Activated effector memory CD4-positive, alpha-beta T cell treated with Interleukin-2 at 50 U/mL for 16 hours (primary cell): ENCODE measurements at regions not wholly inside any gene's neighbourhood (a gene's known extent, or its start where the extent isn't known, plus 50 kb on each side); places are given as distances from the start of the nearest gene placed in this dataset.

Source experiments
- DNase-seq: peaks from one replicate; pipeline ENCODE4 v3.0.0-alpha.2; 2020

- no peak for DNase-seq
Measured at GRCh38 chr20:50274570-50275430, 84.2 kb downstream of the CEBPB start.

DNA sequence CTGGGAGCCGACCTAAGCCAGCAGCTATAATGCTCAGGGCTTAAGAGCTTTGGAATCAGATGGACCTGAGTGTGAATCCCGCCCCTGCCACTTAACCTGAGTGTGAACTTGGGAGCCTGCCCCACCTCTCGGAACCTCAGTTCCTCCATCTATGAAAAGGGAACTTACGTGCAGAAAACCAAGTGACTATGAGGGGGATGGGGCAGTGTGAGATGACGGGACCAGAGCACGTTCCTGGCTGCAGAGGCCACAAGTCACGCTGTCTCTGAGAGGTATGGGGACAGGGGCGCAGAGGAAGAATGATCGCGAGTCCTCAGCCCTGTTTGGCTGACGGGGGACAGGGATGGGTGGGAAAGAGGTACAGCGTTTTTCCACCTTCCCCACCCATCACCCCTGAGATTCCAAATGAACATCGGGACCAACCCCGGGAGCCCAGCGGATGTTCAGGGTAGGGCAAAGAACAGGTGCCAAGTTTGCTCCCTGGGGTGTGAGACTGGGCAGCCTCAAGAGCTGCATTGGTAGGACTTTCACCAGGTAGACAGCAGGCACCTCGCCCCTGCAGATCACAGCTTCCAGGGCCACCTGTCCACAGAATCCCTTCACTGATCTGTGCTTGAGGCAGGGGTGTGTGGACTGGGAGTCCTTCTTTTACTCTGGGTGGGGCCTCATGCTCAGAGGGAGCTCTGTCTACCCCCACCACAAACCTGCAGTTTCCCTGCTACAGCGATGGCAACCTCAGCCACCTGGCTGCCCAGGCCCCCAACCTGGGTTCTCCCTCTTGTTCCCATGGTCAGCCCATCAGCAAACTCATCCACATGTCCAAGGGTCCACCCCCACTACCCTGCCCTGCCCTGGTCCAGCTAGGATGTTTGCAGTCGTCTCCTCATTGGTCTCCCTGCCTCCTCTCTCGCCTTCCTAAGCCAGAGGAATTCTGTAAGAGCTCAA lies 85.8 kb downstream of the CEBPB start:
- no peak for DNase-seq

GRCh38 chr20:50277064-50277415 lies 86.4 kb downstream of the CEBPB start:
- DNase-seq: no peak

DNA sequence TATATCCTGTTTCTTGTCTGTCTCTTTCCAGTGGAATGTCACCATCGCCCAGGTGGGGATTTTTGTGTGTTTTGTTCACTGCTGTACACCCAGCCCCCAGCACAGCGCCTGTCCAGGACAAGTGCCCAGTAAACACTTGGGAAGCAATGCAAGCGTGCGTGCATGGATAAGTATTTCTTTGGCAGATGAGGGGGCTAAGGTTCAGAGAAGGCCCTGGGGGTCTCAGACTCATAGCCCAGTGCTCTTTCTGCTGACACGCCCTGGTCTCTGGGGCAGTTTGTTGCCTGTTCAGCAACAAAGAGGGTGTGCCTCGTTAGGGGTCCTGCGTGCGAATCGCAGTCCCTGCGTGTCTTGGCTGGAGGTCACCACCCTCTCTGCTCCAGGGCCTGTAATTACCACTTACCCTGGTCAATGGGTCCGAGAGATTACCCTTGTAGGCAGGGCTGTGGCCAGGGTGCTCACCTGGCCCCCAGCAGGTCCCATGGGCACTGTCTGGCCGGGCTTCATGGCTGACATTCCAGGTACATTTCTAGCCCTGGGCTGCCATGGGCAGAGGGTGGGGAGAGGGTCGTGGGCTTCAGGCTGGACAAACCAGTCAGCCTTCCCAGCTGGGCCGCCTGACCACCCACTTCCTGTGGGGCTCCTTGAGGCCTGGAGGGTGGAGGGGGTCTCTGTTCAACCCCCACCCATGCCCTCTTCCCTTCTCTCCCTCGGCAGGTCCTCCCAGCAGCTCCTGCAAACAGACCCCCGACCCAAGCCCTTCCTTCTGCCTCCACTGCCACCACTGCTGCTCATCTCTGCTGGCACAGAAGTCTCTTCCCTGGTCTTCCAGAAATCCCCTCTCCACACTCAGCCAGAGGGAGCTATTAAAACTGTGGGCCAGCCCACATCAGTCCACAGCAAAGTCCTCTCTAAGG lies 87.1 kb downstream of the CEBPB start:
- DNase-seq: no peak

DNA sequence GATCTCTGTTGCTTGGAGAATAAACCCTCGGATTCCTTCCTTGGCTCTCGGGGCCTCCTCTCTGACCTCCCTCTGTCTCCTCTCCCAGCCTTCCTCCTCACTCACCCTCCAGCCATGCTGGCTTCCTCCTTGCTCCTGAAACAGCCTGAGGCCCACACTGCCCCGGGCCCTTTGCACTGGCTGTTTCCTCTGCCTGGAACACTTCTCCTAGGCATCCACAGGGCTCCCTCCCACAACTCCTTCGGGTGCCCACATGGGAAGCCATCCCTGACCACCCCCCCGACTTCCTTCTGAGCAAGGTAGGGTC lies 87.7 kb downstream of the CEBPB start:
- DNase-seq: no peak

- no peak for DNase-seq
Measured at GRCh38 chr20:50278684-50279531, 88.3 kb downstream of the CEBPB start.

- DNase-seq: no peak
Measured at GRCh38 chr20:50279988-50280850, 89.6 kb downstream of the CEBPB start.

DNA sequence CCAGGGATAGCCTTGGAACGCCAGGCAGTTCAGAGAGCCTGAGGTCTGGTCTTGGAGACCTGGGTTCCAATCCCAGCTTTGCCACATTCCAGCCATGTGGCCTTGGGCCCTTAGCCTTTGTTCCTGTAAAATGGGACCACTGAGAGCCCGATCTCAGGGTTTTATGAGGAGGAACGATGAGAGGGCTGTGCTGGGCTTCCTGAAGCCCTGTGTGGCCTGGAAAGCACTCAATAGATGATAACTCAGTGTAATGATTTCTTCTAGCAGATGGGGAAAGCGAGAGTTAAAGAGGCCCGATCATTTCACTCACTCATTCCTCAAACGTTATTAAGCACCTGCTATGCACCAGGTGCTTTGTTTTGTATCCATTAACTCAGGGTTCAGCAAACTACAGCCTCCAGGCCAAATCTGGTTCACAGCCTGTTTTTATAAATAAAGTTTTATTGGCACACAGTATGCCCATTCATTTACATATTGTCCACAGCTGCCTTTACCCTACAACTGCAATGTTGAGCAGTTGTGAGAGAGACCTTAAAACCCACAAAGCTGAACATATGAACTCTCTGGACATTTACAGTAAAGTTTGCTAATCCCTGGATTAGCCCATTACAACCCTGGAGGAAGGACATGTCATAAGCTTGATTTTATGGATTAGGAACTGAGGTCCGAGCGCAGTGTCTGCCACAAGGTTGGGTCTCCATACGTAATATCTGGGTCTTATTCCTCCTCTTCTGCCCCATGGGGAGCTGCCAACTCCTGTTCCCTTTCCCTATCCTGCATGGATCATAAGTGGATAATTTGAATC lies 90.4 kb downstream of the CEBPB start:
- no peak for DNase-seq

DNA sequence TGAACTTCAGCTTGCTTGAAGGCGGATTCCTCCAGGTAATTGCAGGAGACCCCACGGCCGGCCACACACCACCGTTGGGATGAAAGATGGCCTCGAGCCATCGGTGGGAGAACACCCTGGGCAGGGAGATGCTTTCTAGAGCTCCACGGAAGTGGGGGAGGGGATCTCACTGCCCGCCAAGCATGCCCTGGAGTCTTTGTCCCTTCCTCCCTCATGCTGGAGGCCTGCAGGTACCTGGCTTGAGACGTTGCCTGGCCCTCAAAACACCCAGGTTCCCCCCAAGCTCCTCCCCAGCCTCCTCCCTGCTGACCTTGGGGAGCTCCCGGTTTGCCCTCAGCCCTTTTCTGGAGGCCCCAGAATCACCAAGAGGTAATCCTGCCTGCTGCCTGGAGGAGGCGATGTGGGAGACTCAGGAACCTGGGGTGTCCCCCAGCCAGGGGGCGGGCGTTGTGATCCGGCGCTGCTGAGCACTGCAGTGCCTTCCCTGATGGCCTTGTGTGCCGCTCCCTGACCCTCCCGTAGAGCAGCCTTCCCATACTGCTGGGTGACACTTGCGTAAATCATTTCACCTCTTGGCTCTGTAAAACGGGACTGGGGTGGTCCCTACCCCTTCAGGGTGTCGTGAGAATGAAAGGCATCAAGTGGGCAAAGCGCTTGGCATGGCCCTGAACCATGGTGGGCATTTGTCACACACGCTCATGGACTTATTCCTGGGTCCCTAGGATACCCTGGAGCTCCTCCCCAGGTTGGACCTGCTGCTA lies 91.4 kb downstream of the CEBPB start:
- no peak for DNase-seq

DNA sequence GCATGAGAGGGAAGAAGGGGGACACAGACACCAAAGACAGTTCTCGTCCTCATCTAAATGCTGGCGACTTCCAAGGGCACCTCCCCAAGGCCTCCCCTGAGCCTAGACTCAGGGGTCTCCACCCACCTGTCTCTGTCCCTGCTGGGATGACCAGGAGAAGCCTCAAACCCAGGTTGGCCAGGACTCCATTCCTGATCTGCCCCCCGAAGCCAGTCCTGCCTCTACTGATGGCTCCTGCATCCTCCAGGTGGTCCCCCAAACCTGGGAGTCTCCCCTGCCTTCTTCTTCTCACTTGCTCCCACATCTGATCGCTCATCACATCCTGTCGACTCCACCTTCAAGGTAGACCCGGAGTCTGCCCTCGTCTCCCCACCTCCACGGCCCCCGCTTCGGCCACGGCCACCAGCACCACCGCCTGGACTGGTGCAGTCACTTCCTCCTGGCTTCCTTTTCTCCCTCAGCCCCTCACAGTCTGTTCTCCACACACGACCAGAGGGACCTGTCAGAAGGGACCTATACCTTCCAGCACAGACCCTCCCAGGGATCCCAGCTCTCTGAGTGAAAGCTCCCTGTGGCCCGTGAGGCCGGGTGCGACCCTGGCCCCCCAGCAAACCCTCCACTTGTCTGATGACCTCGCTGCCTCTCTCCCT lies 92.1 kb downstream of the CEBPB start:
- DNase-seq: no peak

- DNase-seq: no peak
Measured at GRCh38 chr20:50283370-50283769, 92.7 kb downstream of the CEBPB start.

GRCh38 chr20:50283922-50284810 lies 93.5 kb downstream of the CEBPB start:
- DNase-seq: no peak

DNA sequence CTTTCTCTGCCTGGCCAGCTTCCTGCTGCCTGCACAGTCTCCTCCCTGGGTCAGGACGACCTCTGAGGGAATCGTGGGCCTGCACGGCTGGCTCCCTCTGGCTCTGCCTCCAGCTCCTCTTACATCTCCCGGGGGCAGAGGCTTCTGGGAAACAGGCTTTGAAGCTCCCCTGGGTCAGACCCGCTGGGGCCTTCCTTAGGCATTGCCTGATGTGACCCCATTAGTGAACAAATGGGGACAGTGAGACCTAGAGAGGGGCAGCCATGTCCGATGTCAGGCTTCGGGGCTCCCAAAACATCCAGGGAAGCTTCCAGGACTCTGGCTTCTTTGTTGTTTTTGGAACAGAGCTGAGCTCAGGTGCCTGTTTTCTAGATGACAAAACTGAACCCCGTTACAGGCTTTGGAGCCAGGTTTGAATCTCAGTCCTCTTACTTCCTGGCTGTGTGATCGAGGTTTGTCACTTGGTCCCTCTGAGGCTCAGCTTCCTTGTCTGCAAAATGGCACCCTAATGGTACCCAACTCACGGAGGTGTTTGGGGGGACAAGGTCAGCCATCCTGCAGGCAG lies 94.3 kb downstream of the CEBPB start:
- DNase-seq: no peak

DNA sequence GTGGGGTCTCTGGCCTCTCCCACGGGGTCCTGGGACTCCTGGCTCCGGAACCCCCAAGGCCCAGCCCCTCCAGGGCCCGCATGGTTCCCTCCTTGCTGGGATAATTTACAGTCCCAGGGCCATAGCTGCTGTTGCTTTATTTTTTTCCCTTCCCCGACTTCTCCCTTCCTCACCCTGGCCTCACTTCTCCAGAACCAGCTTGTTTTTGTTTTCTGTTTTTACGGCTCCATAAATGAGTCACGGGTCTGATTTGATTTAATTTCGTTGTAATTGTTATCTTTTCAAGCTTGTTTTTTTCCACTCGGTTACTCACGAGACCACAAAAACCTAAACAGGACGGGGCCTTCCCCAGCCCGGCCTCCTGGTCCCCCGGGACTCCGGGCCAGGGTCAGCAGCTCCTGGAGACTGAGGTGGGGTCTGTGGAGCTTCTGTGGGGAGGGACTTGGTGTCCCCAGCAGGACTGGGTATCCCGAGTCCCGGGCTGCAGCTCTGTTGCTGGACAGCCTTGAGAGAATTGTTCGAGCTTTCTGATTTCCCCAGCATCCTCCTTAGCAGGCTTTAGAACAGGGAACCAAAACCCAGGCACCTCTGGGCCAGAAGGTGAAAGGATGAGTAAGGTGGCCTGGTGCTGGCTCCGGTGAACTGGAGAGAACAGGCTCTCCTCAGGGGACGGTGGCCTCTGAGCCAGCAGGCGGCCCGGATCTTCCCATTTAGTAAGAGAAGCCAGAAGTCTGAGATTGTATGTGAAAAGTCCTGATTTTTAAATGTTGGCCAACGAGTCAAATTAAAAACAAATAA lies 94.9 kb downstream of the CEBPB start:
- DNase-seq: no peak

DNA sequence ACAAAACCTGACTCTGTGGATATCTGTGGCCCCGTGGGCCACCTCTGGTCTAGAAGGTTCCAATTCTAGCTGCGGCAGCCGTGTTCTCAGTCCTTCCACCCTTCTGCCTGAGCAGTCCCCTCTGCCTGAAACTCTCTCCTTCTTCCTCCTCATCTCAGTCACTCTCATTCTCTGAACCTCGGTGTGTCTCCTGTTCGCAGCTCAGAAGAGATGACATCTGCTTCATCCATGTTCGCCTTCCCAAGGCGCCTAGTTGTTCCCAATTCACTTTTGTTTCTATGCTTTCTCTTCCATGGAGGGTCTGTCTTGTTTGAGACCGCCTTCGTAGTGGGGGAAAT lies 95.5 kb downstream of the CEBPB start:
- no peak for DNase-seq

DNA sequence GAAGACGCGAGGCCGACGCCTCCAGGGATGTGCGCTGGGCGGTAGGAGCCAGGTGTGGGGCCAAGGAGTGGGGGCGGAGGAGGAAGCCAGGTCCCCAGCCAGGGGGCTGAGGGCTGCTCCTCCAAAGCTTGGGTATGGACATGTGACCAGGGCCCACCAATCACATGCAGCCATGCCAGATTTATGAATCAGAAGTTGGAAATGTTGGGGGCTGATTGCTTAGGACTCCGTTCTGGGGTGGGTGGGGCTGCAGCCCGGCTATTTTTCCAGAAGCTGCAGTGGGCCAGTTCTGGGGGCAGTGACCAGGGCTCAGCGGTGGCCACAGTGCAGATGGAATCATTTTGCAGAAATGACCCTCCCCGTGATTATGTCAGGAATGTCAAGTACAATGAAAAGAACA lies 96.0 kb downstream of the CEBPB start:
- no peak for DNase-seq

- DNase-seq: no peak
Measured at GRCh38 chr20:50287512-50287911, 96.9 kb downstream of the CEBPB start.
